GM23338 (cell line): ENCODE measurements at regions not wholly inside any gene's neighbourhood (a gene's known extent, or its start where the extent isn't known, plus 50 kb on each side); places are given as distances from the start of the nearest gene placed in this dataset.

ENCODE experiments used
- ATAC-seq: fragments of 200-7000 bp; cut with Tn5 transposase; 3 replicates; pipeline ENCODE4 v1.9.1; 2020
- DNase-seq: peaks from one replicate; pipeline ENCODE4 v3.0.0-alpha.2; 2015; ENCODE audit warnings: low spot score
- H2AFZ ChIP-seq: fragments of 200-600 bp; sonication (generic); 2 replicates; pipeline ENCODE4 v1.8.0; 2016; ENCODE audit warnings: antibody characterized with exemption, mild to moderate bottlenecking, moderate library complexity
- H3F3A ChIP-seq: fragments of 200-600 bp; sonication (generic); replicated peaks from 2 replicates; pipeline ENCODE4 v1.8.0; 2017; ENCODE audit warnings: antibody characterized with exemption, mixed run types, low read depth
- H3K27ac ChIP-seq: fragments of 200-600 bp; sonication (generic); 2 replicates; pipeline ENCODE4 v1.6.1; 2016; ENCODE audit warnings: low read depth
- H3K27me3 ChIP-seq: fragments of 200-600 bp; sonication (generic); 2 replicates; pipeline ENCODE4 v1.8.0; 2016; ENCODE audit warnings: mild to moderate bottlenecking, mixed run types, moderate library complexity; ENCODE audit not compliant: insufficient read depth
- H3K36me3 ChIP-seq: fragments of 200-600 bp; sonication (generic); 2 replicates; pipeline ENCODE4 v1.8.0; 2016; ENCODE audit warnings: mild to moderate bottlenecking; ENCODE audit not compliant: insufficient read depth
- H3K4me1 ChIP-seq: fragments of 200-600 bp; sonication (generic); 2 replicates; pipeline ENCODE4 v1.8.0; 2016; ENCODE audit warnings: mild to moderate bottlenecking, moderate library complexity; ENCODE audit not compliant: insufficient read depth
- H3K4me2 ChIP-seq: fragments of 200-600 bp; sonication (generic); 2 replicates; pipeline ENCODE4 v1.7.1; 2017; ENCODE audit warnings: mixed run types
- H3K4me3 ChIP-seq: fragments of 200-600 bp; sonication (generic); 2 replicates; pipeline ENCODE4 v1.6.1; 2016; ENCODE audit warnings: mixed run types
- H3K79me2 ChIP-seq: fragments of 200-600 bp; sonication (generic); replicated peaks from 2 replicates; pipeline ENCODE4 v1.8.0; 2017; ENCODE audit warnings: mild to moderate bottlenecking; ENCODE audit not compliant: insufficient read depth
- H3K9me2 ChIP-seq: fragments of 200-600 bp; sonication (generic); 2 replicates; pipeline ENCODE4 v1.8.0; 2017; ENCODE audit not compliant: insufficient read depth
- H4K20me1 ChIP-seq: fragments of 200-600 bp; sonication (generic); replicated peaks from 2 replicates; pipeline ENCODE4 v1.8.0; 2017; ENCODE audit warnings: mild to moderate bottlenecking; ENCODE audit not compliant: insufficient read depth
- H3K27ac Mint-ChIP-seq: 2 replicates; pipeline ENCODE4 v1.8.0; 2020; ENCODE audit warnings: inconsistent platforms, mild to moderate bottlenecking, moderate library complexity, mixed read lengths
- H3K27me3 Mint-ChIP-seq: 3 replicates; pipeline ENCODE4 v1.8.0; 2022; ENCODE audit warnings: low read depth, mild to moderate bottlenecking, moderate library complexity, mixed read lengths, inconsistent platforms; ENCODE audit not compliant: insufficient read depth, poor library complexity
- H3K36me3 Mint-ChIP-seq: 3 replicates; pipeline ENCODE4 v1.8.0; 2021; ENCODE audit warnings: low read depth, mild to moderate bottlenecking, inconsistent platforms, moderate library complexity, mixed read lengths
- H3K4me1 Mint-ChIP-seq: 3 replicates; pipeline ENCODE4 v1.8.0; 2020; ENCODE audit warnings: mild to moderate bottlenecking, inconsistent platforms, mixed read lengths
- H3K4me3 Mint-ChIP-seq: 3 replicates; pipeline ENCODE4 v1.8.0; 2021; ENCODE audit warnings: moderate library complexity, mild to moderate bottlenecking, inconsistent platforms, mixed read lengths
- H3K9me3 Mint-ChIP-seq: 3 replicates; pipeline ENCODE4 v1.8.0; 2020; ENCODE audit warnings: moderate library complexity, mild to moderate bottlenecking, inconsistent platforms, mixed read lengths
- CREB1 ChIP-seq: fragments of 250-450 bp; sonication (Bioruptor Pico); IDR thresholded peaks from 2 replicates; pipeline ENCODE4 v1.5.0; 2020; ENCODE audit warnings: low read depth, mild to moderate bottlenecking, moderate library complexity
- CTCF ChIP-seq, 2 experiments: fragments of 200-600 bp in 1 of 2; sonication (generic) in 1 of 2; conservative IDR thresholded peaks; 2 replicates each; pipeline versions ENCODE4 v1.5.1 to v1.6.1; 2016 to 2017; ENCODE audit warnings: antibody characterized with exemption in 2 of 2, low read depth in 2 of 2, mild to moderate bottlenecking in 2 of 2, moderate library complexity in 1 of 2
- ETS1 ChIP-seq: IDR thresholded peaks from 2 replicates; pipeline ENCODE4 v1.6.1; 2016; ENCODE audit warnings: antibody characterized with exemption
- EZH2 ChIP-seq: fragments of 200-600 bp; sonication (generic); IDR thresholded peaks from one replicate; pipeline ENCODE4 v1.8.0; 2017; ENCODE audit warnings: antibody characterized with exemption, mild to moderate bottlenecking, low read depth; ENCODE audit not compliant: unreplicated experiment
- EZH2phosphoT487 ChIP-seq: fragments of 200-600 bp; sonication (generic); IDR thresholded peaks from one replicate; pipeline ENCODE4 v1.8.1; 2018; ENCODE audit warnings: antibody characterized with exemption; ENCODE audit not compliant: unreplicated experiment
- JUNB ChIP-seq: IDR thresholded peaks from one replicate; pipeline ENCODE4 v1.6.1; 2016; ENCODE audit warnings: antibody characterized with exemption; ENCODE audit not compliant: unreplicated experiment
- NANOG ChIP-seq: IDR thresholded peaks from 2 replicates; pipeline ENCODE4 v1.6.1; 2016; ENCODE audit warnings: antibody characterized with exemption, borderline replicate concordance
- POLR2AphosphoS5 ChIP-seq: IDR thresholded peaks from 2 replicates; pipeline ENCODE4 v1.6.1; 2016; ENCODE audit warnings: antibody characterized with exemption, low read depth
- REST ChIP-seq: IDR thresholded peaks from one replicate; pipeline ENCODE4 v1.6.1; 2018; ENCODE audit warnings: antibody characterized with exemption; ENCODE audit not compliant: unreplicated experiment
- STAT1 ChIP-seq: IDR thresholded peaks from one replicate; pipeline ENCODE4 v1.6.1; 2016; ENCODE audit warnings: antibody characterized with exemption; ENCODE audit not compliant: unreplicated experiment
- ZNF114 ChIP-seq: fragments of 250-450 bp; sonication (Bioruptor Pico); IDR thresholded peaks from 2 replicates; pipeline ENCODE4 v1.5.0; 2020; ENCODE audit warnings: mild to moderate bottlenecking, moderate library complexity
- ZNF331 ChIP-seq: fragments of 250-450 bp; sonication (Bioruptor Pico); IDR thresholded peaks from 2 replicates; pipeline ENCODE4 v1.5.0; 2020; ENCODE audit warnings: low read depth, mild to moderate bottlenecking, moderate library complexity
- ZNF462 ChIP-seq: fragments of 250-450 bp; sonication (Bioruptor Pico); IDR thresholded peaks from 2 replicates; pipeline ENCODE4 v1.5.0; 2020; ENCODE audit warnings: mild to moderate bottlenecking, moderate library complexity

GRCh38 chr3:177860184-177860583, 662.9 kb upstream of the TBL1XR1 start:
- H3K9me2 ChIP-seq = peaks cover 16% of the 10 kb centered on the region; the same call in 1 of the 2 replicates
- H3K27ac ChIP-seq = no peak overlapping the region
- no peaks in the 10 kb centered on the region for H4K20me1 ChIP-seq
- DNase-seq = peak; percentile 10
- H3K4me3 ChIP-seq = no peak overlapping the region
- no peak for ATAC-seq
- Mint-ChIP-seq H3K9me3 (no peaks in the 10 kb centered on the region; the same call in 1 of the 3 replicates), H3K36me3 (no peaks in the 10 kb centered on the region), H3K27ac (no peak overlapping the region), H3K4me3 (no peak overlapping the region), H3K27me3 (no peaks in the 10 kb centered on the region), H3K4me1 (no peaks in the 10 kb centered on the region)
- no peak overlapping the region for H3K4me2 ChIP-seq
- H3F3A ChIP-seq = no peaks in the 10 kb centered on the region
- H2AFZ ChIP-seq = no peak overlapping the region
- no peaks in the 10 kb centered on the region for H3K79me2 ChIP-seq
- no peaks in the 10 kb centered on the region for H3K36me3 ChIP-seq
- no peaks in the 10 kb centered on the region for H3K27me3 ChIP-seq
- no peaks in the 10 kb centered on the region for H3K4me1 ChIP-seq
- TF ChIP-seq JUNB (no peak), EZH2 (no peak), CREB1 (CRISPR knock-in tag) (no peak), POLR2AphosphoS5 (no peak), REST (no peak), ZNF462 (CRISPR knock-in tag) (no peak), CTCF (conservative IDR thresholded peaks at IDR 0.05; ENCODE audit: low read depth in 2 of 2) (no peak), STAT1 (no peak), ZNF331 (no peak), ETS1 (no peak), ZNF114 (CRISPR knock-in tag) (no peak), EZH2phosphoT487 (no peak), NANOG (no peak)
